ENCODE measurements at regions not wholly inside any gene's neighbourhood (a gene's known extent, or its start where the extent isn't known, plus 50 kb on each side); places are given as distances from the start of the nearest gene placed in this dataset.

DNA sequence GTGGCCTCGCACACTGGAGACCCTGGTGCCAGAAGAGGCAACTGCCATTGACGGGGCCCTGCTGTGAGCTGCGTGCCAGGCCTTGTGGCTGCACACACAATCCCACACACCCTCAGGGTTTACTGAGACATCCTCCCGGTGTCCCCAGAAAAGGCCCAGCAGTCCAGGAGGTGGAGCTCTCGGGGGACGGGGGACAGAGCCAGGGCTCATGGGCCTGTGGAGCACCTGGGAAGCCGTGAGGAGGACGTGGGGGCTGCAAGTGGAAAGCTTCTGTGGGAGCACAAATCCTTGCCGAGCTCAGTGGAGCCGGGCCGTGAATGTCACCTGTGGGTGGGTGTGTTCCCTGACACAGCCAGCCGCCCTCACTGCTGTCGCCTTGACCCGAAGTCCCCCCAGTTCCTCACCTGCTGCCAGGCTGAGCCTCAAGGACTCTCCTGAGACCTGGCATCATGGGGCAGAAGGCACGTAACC, 609.7 kb downstream of the TBC1D22A start:
- TF ChIP-seq, protein P1, sequence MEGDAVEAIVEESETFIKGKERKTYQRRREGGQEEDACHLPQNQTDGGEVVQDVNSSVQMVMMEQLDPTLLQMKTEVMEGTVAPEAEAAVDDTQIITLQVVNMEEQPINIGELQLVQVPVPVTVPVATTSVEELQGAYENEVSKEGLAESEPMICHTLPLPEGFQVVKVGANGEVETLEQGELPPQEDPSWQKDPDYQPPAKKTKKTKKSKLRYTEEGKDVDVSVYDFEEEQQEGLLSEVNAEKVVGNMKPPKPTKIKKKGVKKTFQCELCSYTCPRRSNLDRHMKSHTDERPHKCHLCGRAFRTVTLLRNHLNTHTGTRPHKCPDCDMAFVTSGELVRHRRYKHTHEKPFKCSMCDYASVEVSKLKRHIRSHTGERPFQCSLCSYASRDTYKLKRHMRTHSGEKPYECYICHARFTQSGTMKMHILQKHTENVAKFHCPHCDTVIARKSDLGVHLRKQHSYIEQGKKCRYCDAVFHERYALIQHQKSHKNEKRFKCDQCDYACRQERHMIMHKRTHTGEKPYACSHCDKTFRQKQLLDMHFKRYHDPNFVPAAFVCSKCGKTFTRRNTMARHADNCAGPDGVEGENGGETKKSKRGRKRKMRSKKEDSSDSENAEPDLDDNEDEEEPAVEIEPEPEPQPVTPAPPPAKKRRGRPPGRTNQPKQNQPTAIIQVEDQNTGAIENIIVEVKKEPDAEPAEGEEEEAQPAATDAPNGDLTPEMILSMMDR (IDR thresholded peaks at IDR 0.05; ENCODE audit: insufficient read depth, missing control alignments): no peak
- FAIRE-seq (no peak), DNase-seq (ENCODE audit: insufficient read length, low spot score) (no peak)

DNA sequence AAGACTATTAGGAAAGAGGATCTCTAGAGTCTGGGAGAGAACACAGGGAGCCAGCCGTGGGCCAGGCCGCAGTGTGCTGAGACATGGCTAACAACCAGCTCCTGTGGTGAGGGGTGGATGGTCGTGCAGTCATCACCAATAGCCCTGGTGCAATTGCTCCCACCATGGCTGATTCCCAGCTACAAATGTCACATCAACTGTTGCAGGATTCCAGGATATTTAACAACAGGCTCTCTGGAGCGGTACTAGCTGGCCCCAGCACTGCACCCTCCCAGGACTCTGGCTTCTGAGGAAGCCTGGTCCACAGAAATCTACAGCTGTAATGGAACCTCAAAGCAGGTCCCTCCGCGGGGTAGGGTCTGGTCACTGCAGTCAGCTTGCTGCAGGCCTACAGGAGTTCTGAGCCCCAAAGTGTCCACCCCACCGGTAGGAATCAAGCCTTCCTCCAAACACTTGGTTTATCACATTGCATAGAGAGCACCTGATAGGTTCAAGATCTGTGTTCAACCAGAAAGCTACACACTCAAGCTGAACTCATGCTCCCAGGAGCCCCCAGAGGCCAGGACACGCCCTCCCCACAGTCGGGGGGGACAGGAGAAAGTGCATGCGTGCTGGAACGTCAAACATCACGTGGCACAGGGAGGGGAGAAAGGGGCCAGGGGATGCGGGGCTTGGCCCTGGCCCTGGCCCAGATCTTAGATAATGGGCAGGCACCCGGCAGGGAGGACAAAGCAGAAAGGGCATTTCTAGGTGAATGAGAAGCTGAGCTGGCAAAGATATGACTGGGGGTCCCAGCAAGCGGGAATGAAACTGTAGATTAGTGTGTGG, 609.0 kb downstream of the TBC1D22A start:
- DNase-seq (ENCODE audit: insufficient read length, low spot score): no peak
- no peak for FAIRE-seq
- TF ChIP-seq, protein P1 (IDR thresholded peaks at IDR 0.05; ENCODE audit: insufficient read depth, missing control alignments): no peak

DNA sequence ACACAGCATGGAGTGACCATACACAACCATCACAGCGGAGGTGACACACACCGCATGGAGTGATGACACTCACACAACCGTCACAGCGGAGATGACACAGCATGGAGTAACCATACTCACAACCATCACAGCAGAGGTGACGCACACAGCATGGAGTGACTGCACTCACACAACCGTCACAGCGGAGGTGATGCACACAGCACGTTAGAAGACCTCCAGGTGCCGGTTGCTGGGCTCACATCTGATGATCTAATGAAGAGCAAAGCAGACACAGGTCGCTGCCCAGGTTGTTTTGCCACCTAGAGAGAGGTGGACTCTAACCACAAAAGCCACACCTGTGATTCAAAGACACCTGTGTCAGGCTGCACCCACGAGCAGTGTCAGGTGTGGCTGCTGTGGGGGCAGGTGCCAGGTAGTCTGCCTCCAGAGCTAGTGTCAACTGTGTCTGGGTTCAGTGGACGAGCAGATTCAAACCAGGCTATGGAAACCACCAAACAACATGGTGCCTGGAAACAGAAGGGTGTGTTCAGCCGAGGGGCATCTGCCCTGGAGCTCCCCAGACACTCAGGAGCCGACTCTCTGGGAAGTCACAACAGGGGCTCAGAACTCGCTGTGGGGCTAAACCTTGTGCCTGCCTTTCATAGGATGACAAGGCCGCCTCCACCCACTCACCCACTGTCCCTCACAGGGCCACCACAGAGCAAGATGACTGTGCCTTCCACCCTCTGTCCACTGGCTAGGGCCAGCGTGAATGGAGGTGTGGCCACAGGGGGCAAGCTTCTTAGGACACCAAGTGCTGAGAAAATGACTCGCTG, 608.2 kb downstream of the TBC1D22A start:
- no peak for FAIRE-seq
- TF ChIP-seq, protein P1 (IDR thresholded peaks at IDR 0.05; ENCODE audit: insufficient read depth, missing control alignments): no peak
- no peak for DNase-seq (ENCODE audit: insufficient read length, low spot score)

DNA sequence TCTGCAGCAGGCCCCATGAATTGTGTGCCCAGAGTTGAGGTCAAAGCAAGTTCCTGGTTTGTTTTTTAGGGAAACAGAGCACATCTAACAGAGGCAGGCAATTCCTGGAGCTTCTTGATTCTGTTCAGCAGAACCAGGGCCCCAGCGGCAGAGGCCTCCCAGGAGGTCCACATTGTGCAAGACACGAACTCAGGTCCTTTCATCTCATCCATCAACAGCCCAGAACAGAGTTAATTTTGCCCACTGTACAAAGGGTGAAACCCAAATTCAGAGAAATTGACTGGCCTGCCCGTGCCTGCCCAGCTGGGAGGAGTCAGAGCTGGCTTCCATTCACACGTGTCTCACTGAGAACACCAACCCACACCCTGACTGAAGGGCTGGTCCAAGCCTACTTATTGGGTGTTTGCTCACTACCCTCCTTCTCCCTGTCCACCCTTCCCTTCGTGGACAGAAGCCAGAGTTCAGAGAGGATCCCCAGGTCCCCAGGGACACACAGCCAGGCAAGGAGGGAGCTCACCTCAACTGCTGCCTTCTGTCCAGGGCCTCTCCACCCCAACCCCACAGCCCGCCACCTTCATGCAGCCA, 607.1 kb downstream of the TBC1D22A start:
- TF ChIP-seq, protein P1 (IDR thresholded peaks at IDR 0.05; ENCODE audit: insufficient read depth, missing control alignments): no peak
- no peak for FAIRE-seq
- DNase-seq (ENCODE audit: insufficient read length, low spot score): no peak

DNA sequence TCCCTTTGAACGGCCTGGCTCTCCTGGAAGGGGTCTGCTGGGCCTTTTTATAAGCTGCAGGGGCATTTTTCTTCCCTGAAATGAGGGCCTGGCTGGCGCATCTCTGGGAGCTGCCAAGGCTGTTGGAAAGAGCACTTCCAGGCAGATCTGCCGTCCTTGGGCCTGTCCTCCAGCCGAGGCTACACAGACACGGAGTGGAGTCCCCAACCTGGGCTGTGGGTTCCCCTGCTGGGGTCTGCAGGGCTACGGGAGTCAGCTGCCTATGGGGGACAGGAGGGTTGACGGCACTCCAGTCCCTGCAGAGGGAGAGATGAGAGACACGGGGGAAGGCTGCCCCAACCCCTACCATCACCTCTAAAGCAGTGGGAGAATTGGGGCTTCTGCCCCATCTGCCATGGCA, 606.6 kb downstream of the TBC1D22A start:
- DNase-seq (ENCODE audit: insufficient read length, low spot score): no peak
- TF ChIP-seq, protein P1 (IDR thresholded peaks at IDR 0.05; ENCODE audit: insufficient read depth, missing control alignments): no peak
- FAIRE-seq: no peak

DNA sequence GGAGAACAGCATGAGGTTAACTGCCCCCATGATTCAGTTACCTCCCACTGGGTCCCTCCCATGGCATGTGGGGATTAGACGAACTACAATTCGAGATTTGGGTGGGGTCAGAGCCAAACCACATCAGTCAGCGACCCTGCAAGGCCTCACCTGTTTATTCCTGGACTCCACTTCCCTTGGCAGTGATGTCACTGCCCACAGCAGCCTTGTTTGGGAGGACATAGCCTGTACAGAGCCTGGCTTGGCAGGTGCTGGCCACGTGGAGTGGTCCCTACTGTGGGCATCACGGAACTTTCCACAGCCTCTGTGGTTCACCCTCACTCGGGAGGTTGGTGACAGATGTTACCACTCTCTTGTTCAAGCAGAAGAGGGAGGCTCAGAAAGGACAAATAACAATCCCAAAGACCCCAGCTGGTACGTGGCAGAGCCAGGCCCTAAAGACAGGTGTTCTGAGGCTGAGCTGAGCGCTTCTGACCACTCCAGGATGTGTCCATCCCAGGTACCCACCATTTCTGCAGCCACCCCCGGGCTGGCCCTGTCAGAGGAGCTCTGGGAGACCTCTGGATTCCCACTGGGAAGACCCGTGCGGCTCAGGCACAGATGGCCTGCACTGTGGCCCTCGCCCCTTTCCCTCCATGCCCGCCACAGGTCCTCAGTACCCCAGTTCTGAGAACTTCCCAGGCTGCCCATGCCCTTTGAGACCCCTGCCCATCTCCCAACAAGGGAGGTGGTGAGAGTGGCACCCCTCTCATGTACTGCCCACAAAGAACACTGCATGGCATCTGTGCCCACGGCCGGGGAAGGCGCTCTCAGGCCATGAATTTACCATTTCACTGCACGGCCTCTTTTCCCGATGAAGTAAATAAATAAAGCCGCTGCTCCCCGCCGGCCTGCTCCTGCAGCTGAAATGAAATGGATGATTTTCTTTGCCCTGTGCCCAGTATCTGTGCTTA, 605.8 kb downstream of the TBC1D22A start:
- FAIRE-seq: no peak
- TF ChIP-seq, protein P1 (IDR thresholded peaks at IDR 0.05; ENCODE audit: insufficient read depth, missing control alignments): no peak
- no peak for DNase-seq (ENCODE audit: insufficient read length, low spot score)

Measured in D721Med (cell line).